ENCODE measurements at regions not wholly inside any gene's neighbourhood (a gene's known extent, or its start where the extent isn't known, plus 50 kb on each side); places are given as distances from the start of the nearest gene placed in this dataset.

DNA sequence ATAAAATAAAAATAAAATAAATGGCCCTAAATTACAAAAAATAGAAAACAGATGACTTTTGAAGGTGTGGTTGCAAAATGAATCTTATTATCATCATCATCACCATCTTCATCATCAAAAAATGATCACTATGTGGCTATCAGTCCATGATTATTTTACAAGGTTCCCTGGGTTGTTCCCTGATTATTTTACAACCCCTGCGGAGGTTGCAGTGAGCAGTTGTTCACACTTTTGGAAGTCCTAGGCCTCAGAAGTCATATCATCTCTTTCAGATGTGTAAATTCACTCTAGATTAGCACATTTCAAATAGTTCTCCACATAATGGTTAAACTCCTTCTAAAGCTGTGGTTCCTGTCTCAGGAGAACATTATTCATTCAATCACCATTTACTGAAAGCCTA, 57.4 kb upstream of the NR5A2 start:
- H3K27ac ChIP-seq (ENCODE audit: extremely low read length, insufficient read depth, low read length): no peak overlapping the region
- intact Hi-C loops (cut with micrococcal nuclease; ENCODE audit: unreplicated experiment): no loop called here
- no peaks in the 10 kb centered on the region for H3K9me3 ChIP-seq (ENCODE audit: low read length)
- H2AFZ ChIP-seq (ENCODE audit: low read length): no peak overlapping the region
- H3K4me2 ChIP-seq (ENCODE audit: low read depth, low read length): no peak overlapping the region
- POLR2A ChIA-PET: no interaction called here
- H3K9ac ChIP-seq (ENCODE audit: insufficient read depth, low read depth, low read length): no peak overlapping the region
- FAIRE-seq (no peak), DNase-seq (ENCODE audit: low spot score) (no peak), ATAC-seq (no peak)
- H4K20me1 ChIP-seq (ENCODE audit: insufficient read depth, low read length): no peaks in the 10 kb centered on the region
- no peak overlapping the region for H3K4me3 ChIP-seq (replicated peaks in 1 of 3; ENCODE audit: insufficient read depth in 1 of 3, low read depth in 2 of 3, low read length in 3 of 3)
- in situ Hi-C loops (cut with HindIII; ENCODE audit: extremely low pct_ligation_motif_present, low pct_unique_long_range_greater_than_20kb): no loop called here
- TF ChIP-seq MTA1 (CRISPR knock-in tag; IDR thresholded peaks at IDR 0.05; ENCODE audit: borderline replicate concordance) (no peak), PAF1 (CRISPR knock-in tag; IDR thresholded peaks at IDR 0.05) (no peak), ZNF432 (CRISPR knock-in tag; IDR thresholded peaks at IDR 0.05; ENCODE audit: borderline replicate concordance) (no peak), ZNF460 (CRISPR knock-in tag; IDR thresholded peaks at IDR 0.05; ENCODE audit: borderline replicate concordance) (no peak), ATRX (CRISPR knock-in tag; IDR thresholded peaks at IDR 0.05; ENCODE audit: borderline replicate concordance) (no peak), ZNF841 (CRISPR knock-in tag; IDR thresholded peaks at IDR 0.05; ENCODE audit: borderline replicate concordance) (no peak), ZNF12 (CRISPR knock-in tag; IDR thresholded peaks at IDR 0.05) (no peak)
- H3K79me2 ChIP-seq (ENCODE audit: insufficient read depth, low read length): no peaks in the 10 kb centered on the region
- H3K36me3 ChIP-seq (replicated peaks in 1 of 2; ENCODE audit: control insufficient read depth in 1 of 2, insufficient read depth in 2 of 2, low read length in 2 of 2): no peaks in the 10 kb centered on the region
- 93% methylated on average over 1 of the region's 1 CpG for WGBS (ENCODE audit: low lambda C conversion rate)
- CTCF ChIA-PET (ENCODE audit: low intra/inter-chr PET ratio, low total read pairs): no interaction called here
- no TSS peak for BruUV-seq (replicated peaks)
- no peaks in the 10 kb centered on the region for H3K27me3 ChIP-seq (ENCODE audit: control insufficient read depth in 1 of 2, insufficient read depth in 2 of 2, low read length in 2 of 2)
- H3K4me1 ChIP-seq (ENCODE audit: insufficient read depth, low read length): no peaks in the 10 kb centered on the region

DNA sequence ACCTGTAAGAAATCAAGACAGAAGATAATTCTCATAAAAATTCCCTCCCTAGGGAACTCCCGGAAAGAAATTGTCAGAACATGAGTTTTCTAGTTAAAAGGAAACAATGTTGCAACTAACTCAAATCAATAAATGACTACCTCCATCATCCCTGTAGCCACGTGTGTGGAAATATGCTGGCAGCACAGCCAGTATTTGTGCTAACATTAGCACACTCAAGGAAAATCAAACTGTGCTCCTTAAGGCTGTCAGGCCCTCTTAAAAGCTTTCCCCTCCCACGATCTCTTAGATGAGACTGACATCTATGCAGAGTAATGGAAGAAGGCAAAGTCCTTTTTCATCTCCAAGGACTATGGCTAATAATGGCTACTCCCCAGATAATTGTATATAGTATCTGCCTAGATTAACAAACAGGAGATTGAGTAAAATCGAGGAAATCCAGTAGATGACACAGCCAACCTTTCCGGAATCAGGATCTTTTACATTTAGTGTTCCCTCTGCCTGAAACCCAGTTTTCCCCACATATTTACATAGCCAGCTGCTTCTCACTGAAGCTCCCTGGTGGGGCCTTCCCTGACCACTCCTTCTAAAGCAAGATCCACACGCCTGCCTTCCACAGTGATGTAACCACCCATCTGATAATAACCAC, 50.9 kb upstream of the NR5A2 start:
- Histone ChIP-seq H3K9me3 (ENCODE audit: low read length) (no peaks in the 10 kb centered on the region), H2AFZ (ENCODE audit: low read length) (no peak overlapping the region), H3K4me1 (ENCODE audit: insufficient read depth, low read length) (no peaks in the 10 kb centered on the region), H3K4me2 (ENCODE audit: low read depth, low read length) (no peak overlapping the region), H3K79me2 (ENCODE audit: insufficient read depth, low read length) (no peaks in the 10 kb centered on the region), H3K36me3 (replicated peaks in 1 of 2; ENCODE audit: control insufficient read depth in 1 of 2, insufficient read depth in 2 of 2, low read length in 2 of 2) (no peaks in the 10 kb centered on the region), H3K27me3 (ENCODE audit: control insufficient read depth in 1 of 2, insufficient read depth in 2 of 2, low read length in 2 of 2) (no peaks in the 10 kb centered on the region), H3K9ac (ENCODE audit: insufficient read depth, low read depth, low read length) (no peak overlapping the region), H3K27ac (ENCODE audit: extremely low read length, insufficient read depth, low read length) (no peak overlapping the region), H4K20me1 (ENCODE audit: insufficient read depth, low read length) (no peaks in the 10 kb centered on the region), H3K4me3 (replicated peaks in 1 of 3; ENCODE audit: insufficient read depth in 1 of 3, low read depth in 2 of 3, low read length in 3 of 3) (no peak overlapping the region)
- POLR2A ChIA-PET: no interaction called here
- in situ Hi-C loops (cut with HindIII; ENCODE audit: extremely low pct_ligation_motif_present, low pct_unique_long_range_greater_than_20kb): no loop called here
- no TSS peak for BruUV-seq (replicated peaks)
- ATAC-seq: peak; percentile 40; the same call in 2 of the 3 replicates
- DNase-seq (ENCODE audit: low spot score): no peak
- WGBS (ENCODE audit: low lambda C conversion rate): 9% methylated on average over 6 of the region's 6 CpGs
- CTCF ChIA-PET (ENCODE audit: low intra/inter-chr PET ratio, low total read pairs): no interaction called here
- FAIRE-seq: no peak
- intact Hi-C loops (cut with micrococcal nuclease; ENCODE audit: unreplicated experiment): no loop called here
- no peak for TF ChIP-seq ZNF646 (CRISPR knock-in tag; IDR thresholded peaks at IDR 0.05)
- no peak for TF ChIP-seq DPF2 (CRISPR knock-in tag; IDR thresholded peaks at IDR 0.05; ENCODE audit: borderline replicate concordance, low read depth)
- TF ChIP-seq ZNF224 (CRISPR knock-in tag; IDR thresholded peaks at IDR 0.05): no peak
- TF ChIP-seq, protein P1, sequence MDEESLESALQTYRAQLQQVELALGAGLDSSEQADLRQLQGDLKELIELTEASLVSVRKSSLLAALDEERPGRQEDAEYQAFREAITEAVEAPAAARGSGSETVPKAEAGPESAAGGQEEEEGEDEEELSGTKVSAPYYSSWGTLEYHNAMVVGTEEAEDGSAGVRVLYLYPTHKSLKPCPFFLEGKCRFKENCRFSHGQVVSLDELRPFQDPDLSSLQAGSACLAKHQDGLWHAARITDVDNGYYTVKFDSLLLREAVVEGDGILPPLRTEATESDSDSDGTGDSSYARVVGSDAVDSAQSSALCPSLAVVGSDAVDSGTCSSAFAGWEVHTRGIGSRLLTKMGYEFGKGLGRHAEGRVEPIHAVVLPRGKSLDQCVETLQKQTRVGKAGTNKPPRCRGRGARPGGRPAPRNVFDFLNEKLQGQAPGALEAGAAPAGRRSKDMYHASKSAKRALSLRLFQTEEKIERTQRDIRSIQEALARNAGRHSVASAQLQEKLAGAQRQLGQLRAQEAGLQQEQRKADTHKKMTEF (CRISPR knock-in tag; IDR thresholded peaks at IDR 0.05): no peak
- TF ChIP-seq ZNF136 (CRISPR knock-in tag; IDR thresholded peaks at IDR 0.05; ENCODE audit: low read depth): no peak
